Epithelial cell of proximal tubule (primary cell): ENCODE measurements at regions not wholly inside any gene's neighbourhood (a gene's known extent, or its start where the extent isn't known, plus 50 kb on each side); places are given as distances from the start of the nearest gene placed in this dataset.

ENCODE experiments used
- DNase-seq: peaks from one replicate; pipeline ENCODE4 v3.0.0-alpha.2; 2011; ENCODE audit warnings: low read depth
- H3K4me3 ChIP-seq: 2 replicates; pipeline ENCODE4 v1.5.1; 2011; ENCODE audit warnings: low read depth, mild to moderate bottlenecking, low read length
- TF ChIP-seq, protein P1 (sequence below): conservative IDR thresholded peaks from 2 replicates; pipeline ENCODE4 v1.5.1; 2012; ENCODE audit warnings: low read depth, mild to moderate bottlenecking, low read length

- no peak for DNase-seq
- TF ChIP-seq, protein P1, sequence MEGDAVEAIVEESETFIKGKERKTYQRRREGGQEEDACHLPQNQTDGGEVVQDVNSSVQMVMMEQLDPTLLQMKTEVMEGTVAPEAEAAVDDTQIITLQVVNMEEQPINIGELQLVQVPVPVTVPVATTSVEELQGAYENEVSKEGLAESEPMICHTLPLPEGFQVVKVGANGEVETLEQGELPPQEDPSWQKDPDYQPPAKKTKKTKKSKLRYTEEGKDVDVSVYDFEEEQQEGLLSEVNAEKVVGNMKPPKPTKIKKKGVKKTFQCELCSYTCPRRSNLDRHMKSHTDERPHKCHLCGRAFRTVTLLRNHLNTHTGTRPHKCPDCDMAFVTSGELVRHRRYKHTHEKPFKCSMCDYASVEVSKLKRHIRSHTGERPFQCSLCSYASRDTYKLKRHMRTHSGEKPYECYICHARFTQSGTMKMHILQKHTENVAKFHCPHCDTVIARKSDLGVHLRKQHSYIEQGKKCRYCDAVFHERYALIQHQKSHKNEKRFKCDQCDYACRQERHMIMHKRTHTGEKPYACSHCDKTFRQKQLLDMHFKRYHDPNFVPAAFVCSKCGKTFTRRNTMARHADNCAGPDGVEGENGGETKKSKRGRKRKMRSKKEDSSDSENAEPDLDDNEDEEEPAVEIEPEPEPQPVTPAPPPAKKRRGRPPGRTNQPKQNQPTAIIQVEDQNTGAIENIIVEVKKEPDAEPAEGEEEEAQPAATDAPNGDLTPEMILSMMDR, result no peak
- no peak overlapping the region for H3K4me3 ChIP-seq
Observed at GRCh38 chr4:136754810-136755530, 777.3 kb downstream of the PCDH18 start.

GRCh38 chr4:136751556-136751955, 780.7 kb downstream of the PCDH18 start:
- TF ChIP-seq, protein P1, result no peak
- no peak for DNase-seq
- H3K4me3 ChIP-seq, result no peak overlapping the region

- TF ChIP-seq, protein P1, result no peak
- DNase-seq, result no peak
- H3K4me3 ChIP-seq, result no peak overlapping the region
Observed at GRCh38 chr4:136750897-136751296, 781.4 kb downstream of the PCDH18 start.

DNA sequence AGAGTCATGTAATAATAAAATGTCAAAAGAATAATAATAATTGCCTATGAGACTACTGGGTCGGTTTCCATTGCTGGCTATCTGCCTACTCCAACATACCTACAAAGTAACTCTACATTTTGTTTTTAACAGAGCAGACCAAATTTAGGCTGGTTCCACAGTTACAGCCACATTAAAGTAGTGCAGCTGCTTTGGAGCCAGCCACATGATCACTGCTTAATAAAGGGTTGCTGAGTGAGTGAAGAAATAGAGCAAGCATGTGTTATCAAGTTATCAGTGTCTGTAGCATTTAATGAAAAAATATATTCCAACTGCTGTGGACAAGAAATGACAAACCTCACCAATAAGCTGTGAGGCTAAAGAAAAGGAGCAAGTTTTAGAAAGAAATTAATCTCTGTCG, 782.3 kb downstream of the PCDH18 start:
- no peak for DNase-seq
- H3K4me3 ChIP-seq, result no peak overlapping the region
- TF ChIP-seq, protein P1, result no peak

DNA sequence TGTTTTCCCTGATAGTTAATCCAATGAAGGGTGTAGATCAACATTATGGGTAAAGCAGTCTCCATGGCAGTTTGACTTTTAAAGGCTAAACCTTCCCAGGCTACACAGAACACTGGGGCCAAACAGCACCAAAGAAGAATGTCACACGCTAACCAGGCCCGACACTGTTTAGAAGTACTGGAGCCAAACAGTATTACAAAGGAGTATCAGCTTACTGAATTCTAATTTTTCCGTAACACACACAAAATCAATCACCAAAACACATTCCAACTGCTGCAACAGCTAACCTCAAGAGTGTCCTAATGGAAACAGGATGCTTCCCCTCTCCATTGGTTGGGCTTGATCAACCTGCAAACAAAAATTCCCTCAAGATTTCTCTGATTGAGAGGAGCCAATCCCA, 783.5 kb downstream of the PCDH18 start:
- H3K4me3 ChIP-seq, result no peak overlapping the region
- no peak for DNase-seq
- TF ChIP-seq, protein P1, result no peak

- no peak overlapping the region for H3K4me3 ChIP-seq
- TF ChIP-seq, protein P1, result no peak
- no peak for DNase-seq
Observed at GRCh38 chr4:136748165-136748564, 784.1 kb downstream of the PCDH18 start.

DNA sequence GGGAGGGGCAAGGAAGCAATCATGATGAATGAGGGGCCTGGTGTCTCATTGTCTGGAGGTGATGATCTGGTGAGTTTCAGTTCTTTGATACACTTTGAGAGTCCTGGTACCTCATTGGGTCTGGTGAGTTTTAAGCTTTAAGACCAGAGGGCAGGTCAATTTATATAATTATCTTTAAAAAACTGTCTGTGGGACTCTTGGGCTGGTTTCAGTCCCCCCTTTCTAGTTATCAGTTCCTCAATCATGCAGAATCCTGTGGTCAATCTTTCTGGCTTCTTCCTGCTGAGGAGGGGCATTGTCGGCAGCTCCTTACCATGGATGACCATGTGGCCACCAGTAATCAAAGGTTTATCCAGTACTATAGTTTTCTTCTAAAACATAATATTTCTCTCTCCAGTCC, 789.1 kb downstream of the PCDH18 start:
- DNase-seq, result no peak
- H3K4me3 ChIP-seq, result no peak overlapping the region
- TF ChIP-seq, protein P1, result no peak
